ENCODE measurements at regions not wholly inside any gene's neighbourhood (a gene's known extent, or its start where the extent isn't known, plus 50 kb on each side); places are given as distances from the start of the nearest gene placed in this dataset.

DNA sequence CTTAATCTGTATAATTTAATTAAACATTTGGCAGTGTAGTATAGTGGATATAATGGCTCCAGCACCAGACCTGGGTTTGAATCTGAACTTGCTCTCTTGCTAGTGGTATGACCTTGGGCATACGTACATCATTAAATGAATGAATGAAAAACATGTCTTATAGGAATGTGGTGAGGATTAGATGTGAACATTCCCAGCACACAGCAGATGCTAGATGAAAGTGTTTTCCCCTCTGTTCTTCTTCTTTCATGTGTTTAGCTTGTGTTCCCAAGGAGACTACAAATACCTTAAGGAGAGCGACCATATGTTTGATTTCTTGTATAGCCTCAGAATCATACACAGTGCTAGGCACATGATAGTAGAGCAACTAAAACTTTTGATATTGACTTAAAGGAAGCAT is 56.5 kb downstream of the CT47B1 start:
- DNase-seq = no peak

DNA sequence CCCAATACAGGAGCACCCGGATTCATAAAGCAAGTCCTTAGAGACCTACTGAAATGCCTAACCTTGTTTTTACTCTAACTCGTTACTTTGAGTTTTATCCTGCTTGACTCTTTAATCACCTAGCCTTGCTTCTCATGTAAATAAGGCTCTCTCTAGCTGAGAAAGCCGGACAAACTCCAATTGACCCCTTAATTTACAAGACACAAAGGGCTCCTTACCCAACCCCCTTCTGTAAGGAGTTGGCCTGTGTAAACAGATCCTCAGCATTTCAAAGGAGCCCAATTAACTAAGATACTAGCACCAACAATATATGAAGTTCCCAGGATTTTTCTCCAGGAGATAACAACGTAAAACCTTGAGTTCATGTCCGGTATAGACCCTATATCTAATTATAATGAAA is 61.7 kb downstream of the CT47B1 start:
- no peak for DNase-seq

DNA sequence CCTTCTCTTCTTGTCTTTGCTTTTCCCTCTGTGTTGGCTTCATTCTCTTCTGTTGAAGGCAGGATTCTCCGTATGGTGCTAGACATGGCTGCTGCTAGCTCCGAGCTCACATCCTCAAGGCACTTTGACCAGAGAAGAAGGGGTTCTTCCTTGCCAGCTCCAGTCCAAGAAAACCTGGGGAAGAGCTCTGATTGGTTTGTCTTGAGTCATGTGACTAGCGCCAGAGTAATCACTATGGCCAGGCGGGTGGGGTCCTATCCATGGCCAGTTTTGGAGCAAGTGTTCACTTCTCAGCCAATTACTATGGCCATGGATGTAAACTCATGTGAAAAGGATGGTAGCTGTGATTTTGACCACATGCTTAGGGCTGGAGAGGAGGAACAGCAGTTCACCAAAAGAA is 74.2 kb downstream of the CT47B1 start:
- DNase-seq = no peak

DNA sequence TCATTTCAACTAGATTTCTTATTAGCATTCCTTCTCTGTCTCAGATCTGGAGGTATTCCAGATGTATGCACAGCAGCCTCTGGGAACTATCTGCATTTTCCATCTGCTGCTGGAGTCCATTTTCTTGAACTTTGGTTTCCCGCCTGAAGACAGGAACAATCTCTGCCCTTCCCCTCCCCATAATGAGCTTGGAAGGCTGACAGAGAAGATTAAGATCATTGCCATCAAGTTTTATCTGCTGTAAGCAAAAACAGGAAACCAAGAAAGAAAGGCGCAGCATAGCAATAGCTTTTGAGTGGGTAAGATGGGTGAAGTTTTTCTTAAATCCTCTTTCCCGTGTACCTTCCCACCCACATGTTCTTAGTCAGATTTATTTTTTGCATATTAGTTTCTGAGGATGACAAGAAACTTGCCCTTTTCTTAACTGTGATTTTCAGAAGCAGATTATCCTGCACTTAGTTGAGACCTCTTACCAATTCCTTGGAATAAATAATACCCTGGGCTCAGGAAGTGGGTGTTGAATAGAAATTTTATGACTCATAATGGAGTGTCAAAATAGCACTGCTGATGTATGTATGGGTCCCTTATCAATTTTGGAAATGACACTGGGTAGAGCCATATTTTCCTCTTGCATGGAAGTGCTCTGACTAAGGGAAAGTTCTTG is 78.3 kb downstream of the CT47B1 start:
- no peak for DNase-seq

DNA sequence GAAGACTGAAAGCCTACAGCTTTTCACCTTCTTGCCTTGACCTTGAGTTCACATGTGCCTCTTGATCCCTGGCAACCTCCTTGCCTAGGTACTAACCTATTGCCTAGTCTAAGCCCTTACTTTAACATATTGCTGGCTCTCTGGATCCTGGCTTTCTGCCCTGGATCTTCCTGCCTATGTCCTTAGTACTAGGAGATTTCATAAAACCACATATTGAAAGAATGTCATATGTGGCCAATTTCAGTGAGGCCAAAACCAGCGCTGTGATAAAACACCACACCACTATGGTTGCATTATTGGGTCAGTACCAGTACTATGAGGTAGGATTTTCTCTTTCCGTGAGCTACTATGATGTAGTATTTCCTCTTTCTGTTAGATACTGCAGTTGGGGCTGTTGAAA is 80.4 kb downstream of the CT47B1 start:
- DNase-seq = no peak

DNA sequence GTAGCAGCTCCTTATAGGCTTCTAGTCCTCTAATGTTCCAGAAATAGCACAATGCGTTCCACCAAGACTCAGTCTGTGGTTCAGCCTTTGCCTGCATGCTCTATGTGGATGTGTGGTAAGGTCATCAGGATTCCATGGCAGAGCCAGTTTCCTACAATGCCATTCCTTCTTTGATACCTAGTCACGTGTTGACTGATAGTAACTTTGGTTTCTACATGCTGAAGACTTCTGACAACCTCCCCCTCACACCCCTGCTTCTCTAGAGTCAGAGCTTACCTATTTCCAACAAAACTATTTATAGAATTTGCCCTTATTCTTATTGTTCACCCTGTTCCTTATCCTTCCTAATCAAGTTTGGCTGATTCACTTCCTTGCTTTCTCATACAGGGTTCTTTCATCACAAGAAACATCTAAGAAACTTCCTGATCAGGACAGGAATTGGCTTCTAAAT is 81.1 kb downstream of the CT47B1 start:
- DNase-seq = no peak

DNA sequence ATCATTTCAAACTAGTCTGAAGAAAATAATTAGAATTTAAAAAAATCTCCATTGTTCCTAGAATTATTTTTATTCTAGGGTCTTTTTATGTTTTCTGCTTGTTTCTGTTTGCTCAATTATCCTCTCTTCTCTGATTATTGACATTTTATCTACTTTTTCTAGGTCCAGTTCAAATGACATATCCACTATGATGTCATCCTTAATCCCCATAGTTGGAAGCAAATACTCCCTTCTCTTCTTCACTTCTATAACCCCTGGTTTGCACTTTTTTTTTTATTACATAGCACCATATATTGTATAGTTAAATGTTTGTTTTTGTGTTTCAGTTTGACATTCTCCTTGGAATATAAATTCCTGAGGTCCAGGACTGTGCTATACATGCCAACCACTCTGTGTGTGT is 82.6 kb downstream of the CT47B1 start:
- DNase-seq = no peak

DNA sequence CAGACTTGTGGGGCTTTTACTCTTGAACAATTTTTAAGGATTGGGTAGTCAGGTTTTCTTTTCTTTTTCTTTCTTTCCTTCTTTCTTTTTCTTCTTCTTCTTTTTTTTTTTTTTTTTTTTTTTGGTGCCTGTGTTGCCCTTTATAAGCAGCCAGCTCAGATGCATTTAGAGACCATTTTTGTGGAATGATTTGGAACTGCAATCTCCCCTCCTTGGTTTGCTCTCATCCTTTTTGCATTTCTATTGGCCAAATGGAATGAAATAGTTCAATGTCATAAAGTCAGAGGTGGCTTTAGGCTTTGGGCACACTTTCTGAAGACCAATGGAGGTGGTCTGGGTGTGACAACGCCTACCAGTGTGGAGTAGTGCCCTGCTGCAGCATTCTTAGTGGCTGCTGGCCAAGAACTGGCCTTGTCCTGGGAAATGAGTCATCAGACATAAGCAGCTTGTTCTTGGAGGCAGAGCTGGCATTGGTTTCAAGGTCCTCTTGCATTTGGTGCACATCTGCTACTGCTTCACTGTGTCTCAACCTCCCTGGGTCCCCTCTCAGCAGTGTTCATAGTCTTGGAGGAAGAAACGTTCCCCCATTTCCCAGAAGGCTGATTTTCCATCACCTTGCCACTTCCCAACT is 84.5 kb downstream of the CT47B1 start:
- no peak for DNase-seq

DNA sequence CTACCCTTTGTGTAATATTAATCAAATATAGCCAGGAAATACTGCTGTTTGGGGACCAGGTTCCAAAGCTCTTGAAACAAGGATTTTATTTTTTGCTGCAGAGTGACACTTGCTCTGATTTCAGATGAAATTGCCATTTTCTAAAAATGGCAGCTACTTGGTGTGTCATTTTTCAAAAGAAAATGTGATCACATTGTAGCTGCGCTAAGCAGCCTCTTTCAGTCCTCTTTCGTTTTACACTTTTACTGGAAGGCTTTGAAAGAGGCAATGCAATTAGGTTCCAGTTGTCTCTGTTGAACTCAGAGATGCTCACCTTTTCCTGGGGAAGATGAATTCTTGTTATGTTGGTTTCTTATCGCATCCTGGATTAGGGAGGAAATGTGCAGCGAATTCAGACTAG is 85.1 kb downstream of the CT47B1 start:
- DNase-seq = no peak

DNA sequence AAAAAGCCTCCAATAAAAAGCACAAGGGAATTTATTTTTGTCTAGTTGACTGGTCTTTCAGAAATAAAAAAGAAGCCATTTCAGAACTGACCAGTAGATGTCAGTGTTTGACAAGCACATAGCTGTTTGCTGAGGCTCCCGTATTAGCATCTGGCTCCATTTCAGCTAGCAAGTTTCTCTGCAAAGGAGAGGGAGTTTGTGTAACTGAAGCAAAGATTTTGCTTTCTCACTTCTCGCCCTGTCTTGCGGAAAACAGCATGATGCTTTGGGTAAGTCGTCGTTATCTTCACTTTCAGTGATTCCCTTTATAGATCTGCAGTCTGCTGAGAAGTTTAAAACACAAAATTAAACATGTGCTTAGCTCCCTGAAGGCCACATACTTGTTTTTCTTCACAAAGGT is 85.5 kb downstream of the CT47B1 start:
- DNase-seq = peak in 1 of 2 experiments; percentile 4

DNA sequence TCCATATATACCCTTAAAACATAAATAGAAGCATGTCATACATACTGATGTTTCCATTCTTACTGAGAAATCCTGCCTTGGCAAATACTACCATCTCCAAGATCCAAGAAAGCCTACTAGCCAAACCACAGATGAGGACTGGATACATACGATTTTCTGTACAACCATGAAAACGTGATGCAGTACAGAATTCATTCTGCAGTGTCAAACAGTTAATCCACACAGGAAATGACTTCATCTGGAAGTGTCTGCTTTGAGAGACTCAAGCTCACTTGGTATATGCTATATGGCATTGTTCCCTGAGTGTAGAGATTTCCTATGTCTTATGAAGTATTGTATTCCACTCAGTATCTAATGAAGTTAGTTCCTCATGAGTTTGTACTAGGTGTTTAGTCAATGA is 94.3 kb downstream of the CT47B1 start:
- DNase-seq = no peak

DNA sequence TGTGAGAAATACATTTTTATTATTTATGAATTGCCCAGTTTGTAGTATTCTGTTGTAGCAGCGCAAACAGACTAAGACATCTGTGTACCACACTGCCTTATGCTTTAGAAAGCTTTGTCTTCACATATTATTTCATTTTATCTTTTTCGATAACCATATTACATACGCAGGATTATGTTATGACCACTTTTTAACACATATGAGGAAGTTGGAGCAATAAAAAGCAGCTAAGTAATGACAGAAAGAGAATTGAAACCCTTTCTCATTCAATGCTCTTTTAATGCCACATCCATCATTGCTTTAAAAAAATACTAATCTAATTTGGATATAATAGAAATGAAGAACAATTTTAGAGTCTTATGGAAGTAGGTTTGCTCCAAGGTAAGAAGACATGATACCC is 99.7 kb downstream of the CT47B1 start:
- DNase-seq = no peak

DNA sequence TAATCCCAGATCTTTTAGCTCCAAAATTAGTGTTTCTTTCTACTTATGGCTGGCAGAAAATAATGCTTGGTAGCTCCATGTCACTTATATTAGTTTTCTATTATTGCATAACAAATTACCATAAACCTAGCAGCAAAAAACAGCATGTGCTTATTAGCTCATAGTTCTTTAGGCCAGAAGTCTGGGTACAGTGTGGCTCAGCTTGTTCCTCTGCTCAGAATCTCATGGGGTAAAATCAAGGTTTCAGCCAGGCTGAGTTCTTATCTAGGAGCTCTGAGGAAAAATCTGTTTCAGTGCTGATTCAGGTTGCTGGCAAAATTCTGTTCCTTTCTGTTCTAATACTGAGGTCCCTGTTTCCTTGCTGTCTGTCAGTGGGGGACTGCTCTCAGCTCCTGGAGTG is 101.1 kb downstream of the CT47B1 start:
- no peak for DNase-seq

DNA sequence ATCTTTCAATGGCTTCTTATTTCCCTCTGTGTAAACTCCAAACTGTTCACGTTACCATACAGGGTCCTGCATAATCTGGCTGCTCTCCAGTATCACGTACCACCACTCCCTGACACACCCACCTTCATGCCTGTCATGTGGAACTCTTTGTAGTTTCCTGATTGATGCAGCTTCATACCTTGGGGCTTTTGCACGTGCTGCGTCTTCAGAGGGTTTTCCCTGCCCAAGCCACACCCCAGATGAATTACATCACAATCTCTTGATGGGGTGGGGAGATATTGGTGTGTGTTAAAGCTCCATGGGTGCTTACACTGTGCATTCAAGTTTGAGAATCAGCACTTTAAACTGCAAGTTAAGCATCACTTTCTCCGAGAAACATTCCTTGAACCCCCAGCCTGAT is 101.9 kb downstream of the CT47B1 start:
- no peak for DNase-seq

DNA sequence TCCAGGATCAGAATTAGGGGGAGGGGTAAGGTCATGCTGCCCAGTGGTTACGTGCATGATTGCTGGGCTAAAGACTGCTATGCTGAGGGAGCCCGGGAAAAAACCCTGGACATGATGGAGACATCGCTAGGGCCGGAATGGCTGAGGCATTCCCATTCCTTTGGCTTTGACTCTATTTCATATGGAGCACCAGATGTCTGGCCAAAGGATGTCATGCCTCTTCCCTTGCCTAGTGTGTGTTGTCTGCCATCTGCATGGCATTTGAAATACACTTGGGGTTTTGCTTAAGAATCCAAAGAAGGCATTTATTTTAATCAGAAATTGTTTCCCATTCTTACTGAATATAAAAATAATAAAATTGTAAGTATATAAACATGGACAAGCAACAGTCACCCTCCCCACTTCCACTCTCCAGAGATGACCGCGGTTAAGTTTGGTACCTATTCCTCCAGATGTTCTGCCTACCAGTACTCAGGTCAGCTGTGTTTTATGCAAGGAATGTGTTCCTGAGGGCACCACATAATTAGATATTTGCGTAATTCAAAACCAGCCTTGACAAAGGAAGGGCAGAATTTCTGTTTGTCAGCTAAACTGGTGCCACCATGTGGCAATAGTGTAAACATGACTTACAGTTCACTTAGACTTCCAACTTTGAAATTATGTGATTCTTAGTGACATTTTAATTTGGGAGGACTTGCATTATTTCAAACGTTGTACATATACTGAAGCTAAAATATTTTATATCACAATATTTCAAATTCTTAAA is 105.9 kb downstream of the CT47B1 start:
- DNase-seq = no peak

DNA sequence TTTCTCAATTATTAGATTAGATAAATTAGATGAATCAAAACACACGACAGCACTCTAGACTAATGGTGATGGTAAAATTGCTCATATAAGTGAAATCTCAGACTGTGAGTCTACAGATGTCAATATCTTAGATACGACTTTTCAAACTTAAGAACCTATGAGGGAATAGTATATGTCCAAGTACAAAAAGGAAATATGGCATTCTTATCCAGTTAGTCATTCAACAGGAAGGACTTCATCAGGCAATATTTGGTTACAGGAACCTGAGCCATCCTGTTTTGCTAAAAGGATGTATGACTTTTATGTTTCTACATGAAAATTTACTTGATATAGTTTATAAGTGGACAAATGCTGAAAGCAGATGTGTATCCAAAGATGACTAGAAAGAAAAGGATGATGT is 107.0 kb downstream of the CT47B1 start:
- DNase-seq = no peak

DNA sequence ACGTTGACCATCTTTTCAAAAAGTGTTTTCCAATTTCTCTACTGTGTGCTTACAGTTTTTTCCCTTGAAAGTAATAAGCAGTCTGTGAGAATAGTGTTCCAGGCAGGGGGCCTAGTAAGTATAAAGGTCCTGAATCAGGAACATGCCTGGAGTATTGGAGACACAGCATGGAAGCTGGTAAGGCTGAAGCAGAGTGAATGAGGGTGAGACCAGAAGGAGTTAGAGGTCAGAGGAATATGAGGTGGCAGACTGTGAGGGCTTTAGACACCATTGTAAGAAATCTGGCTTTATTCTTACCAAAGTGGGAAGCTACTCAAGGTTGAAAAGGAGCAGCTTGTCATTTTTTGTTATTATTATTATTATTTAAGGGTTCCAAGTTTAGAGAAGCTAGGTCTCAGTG is 107.4 kb downstream of the CT47B1 start:
- DNase-seq = no peak

DNA sequence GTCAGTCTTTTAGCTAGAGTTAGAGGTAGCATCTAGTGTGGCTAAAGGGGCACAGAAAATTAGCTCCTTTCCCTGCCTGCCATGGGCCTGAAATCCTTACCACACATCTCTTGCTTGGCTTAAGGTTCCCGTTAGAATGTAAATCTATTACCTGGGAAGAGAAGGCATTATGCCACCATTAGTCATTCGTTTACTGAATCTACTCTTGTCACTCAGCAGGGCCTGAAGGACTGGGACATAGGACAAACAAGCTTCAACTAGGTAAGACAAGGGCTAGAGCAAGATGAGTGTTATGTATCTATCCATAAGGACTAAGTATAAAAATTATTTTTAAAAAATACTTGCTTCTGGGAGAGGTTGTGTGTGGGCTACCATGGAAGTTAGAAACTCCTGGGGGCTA is 112.4 kb downstream of the CT47B1 start:
- DNase-seq = no peak

DNA sequence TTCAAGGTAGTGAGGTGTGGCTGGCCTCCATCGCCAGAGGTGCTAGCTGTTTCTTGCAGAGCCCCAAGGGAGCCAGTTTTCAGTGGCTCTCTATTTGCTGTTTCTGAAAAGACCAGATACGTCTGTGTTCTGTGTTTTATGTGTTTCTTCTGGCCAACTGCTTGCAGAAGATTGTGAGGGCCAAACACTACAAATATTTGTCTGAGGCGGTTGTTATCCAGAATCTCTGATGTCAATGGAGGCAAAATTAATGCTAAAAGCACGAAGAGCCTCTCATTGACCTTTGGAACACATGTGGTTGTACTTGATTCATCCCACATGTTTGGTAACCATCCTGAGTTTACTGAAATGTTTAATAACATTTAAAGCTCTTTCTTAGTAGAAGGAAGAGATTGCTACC is 113.9 kb downstream of the CT47B1 start:
- DNase-seq = no peak

DNA sequence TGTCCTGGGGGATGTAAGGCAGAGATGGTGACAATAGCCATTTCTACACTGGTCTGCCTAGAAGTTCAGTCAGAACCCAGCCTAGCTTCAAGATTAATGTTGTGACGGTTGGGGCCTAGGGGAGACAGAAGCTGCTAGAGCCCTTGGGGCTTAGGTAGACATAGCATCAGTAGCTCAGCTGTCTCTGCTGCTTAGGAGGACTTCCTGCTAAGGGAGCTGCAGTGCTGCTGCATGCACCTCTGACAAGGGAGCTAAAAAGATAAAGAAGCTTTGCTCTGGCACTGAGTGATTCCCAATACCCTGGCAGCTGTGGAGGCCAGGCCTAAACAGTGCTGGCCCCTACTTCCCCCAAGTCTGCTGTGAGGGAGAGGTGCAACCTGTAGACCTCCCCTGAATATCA is 116.0 kb downstream of the CT47B1 start:
- no peak for DNase-seq

DNA sequence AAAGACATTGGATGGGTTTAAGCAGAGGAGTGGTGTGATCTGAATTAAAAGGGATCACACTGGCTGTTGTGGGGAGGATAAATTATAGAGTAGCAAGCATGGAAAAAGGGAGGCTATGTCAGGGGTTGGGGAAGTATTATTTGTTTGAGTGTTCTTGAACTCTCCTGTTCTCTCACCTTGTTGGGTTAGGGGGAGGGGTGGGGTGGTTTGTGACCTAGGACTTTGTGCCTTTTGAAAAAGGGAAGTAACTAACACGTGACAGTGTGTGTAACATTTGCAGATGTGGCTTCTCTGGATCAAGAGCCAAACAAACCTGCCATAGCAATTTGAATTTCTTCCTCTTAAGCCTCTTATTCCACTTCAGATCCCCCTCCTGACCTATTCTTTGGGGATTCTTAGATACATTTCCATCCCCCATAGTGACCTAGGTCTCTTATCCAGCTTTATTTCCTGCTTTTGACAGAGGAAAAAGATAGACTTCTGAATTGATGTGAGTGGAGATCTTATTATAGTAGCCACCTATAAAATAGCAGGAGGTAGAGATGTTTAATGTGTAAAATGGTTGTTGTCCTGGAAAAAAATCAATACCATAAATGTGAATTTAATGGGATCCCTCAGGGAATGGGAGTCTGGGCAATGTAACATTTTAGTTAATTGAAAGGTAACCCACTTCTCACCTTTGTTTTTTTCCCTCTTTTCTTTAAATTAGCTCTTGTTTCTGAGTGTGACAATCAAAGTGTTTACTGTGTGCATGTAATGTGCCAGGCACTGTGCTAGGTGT is 120.4 kb downstream of the CT47B1 start:
- DNase-seq = no peak

DNA sequence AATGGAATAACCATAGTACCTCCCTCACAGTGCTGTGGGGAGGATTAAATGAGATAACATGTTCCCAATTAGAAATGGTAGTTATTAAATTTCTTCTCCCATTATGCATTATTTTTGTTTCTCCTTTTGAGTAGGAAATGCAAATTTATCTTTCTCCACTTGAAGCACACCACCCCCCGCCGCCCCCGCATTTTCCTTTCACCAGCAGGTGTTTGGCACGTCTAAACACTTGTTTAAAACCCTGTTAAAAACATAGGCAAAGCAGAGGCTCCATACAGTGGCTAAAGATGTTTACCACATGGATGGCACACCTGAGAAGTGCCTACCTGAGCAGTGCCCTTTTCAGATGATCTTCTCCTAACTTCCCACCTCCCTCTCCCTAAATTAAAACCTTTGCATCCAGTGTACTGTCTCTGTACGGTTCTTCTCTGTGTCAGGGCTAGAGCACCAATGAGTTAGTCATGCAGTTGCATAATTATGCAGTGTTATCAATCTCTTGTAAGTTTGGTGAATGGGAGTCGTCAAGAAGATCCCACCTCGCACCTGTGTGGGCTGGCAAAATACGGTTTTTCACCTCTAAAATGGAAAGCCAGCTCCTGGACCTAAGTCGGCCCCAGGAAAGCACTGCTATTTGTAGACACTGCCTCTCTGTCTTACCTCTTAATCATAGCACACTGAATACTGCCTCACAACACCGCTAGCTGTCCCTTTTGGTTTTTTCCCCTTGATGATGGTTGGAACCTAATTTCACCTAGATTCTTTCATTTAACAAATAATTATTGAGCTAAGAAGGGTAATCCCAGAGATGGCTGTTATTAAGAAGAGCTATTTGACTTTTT is 122.0 kb downstream of the CT47B1 start:
- peak; percentile 20 to 27 for DNase-seq

Data from stimulated activated CD4-positive, alpha-beta T cell treated with anti-CD3 and anti-CD28 coated beads, Interleukin-4, amount 100 ng/mL, for 4 hours (primary cell).